ENCODE measurements at regions not wholly inside any gene's neighbourhood (a gene's known extent, or its start where the extent isn't known, plus 50 kb on each side); places are given as distances from the start of the nearest gene placed in this dataset.

DNA sequence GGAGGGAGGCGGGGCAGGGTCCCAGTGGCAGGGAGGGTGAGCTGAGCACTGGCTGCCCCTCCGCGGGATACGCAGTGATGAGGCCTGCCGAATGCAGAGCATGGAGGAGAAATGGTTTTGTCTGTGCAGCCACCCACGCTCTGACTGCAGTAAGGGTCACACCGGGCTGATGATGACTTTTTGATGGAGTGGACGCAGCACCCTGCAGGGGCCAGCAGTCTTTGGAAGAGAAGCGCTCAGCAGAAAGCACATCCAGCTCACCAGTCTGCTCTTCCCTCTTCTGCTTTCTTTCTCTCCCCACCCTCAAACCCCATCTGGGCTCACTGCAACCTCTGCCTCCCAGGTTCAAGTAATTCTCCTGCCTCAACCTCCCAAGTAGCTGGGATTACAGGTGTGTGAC is 61.9 kb upstream of the ATP1A1 start:
- TF ChIP-seq POLR2A (IDR thresholded peaks at IDR 0.05) = no peak
- TF ChIP-seq, protein P1, sequence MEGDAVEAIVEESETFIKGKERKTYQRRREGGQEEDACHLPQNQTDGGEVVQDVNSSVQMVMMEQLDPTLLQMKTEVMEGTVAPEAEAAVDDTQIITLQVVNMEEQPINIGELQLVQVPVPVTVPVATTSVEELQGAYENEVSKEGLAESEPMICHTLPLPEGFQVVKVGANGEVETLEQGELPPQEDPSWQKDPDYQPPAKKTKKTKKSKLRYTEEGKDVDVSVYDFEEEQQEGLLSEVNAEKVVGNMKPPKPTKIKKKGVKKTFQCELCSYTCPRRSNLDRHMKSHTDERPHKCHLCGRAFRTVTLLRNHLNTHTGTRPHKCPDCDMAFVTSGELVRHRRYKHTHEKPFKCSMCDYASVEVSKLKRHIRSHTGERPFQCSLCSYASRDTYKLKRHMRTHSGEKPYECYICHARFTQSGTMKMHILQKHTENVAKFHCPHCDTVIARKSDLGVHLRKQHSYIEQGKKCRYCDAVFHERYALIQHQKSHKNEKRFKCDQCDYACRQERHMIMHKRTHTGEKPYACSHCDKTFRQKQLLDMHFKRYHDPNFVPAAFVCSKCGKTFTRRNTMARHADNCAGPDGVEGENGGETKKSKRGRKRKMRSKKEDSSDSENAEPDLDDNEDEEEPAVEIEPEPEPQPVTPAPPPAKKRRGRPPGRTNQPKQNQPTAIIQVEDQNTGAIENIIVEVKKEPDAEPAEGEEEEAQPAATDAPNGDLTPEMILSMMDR (IDR thresholded peaks at IDR 0.05) = no peak
